PC-9 (cell line): ENCODE measurements at regions not wholly inside any gene's neighbourhood (a gene's known extent, or its start where the extent isn't known, plus 50 kb on each side); places are given as distances from the start of the nearest gene placed in this dataset.

Experiments used
- CTCF ChIP-seq: fragments of 200-600 bp; sonication (generic); conservative IDR thresholded peaks from 2 replicates; pipeline ENCODE4 v1.6.1; 2017; ENCODE audit warnings: mixed run types, antibody characterized with exemption, mild to moderate bottlenecking, moderate library complexity
- EZH2 ChIP-seq: fragments of 200-600 bp; sonication (generic); IDR thresholded peaks from 2 replicates; pipeline ENCODE4 v1.8.0; 2017; ENCODE audit warnings: antibody characterized with exemption, low read depth

- TF ChIP-seq CTCF, result no peak
- no peak for TF ChIP-seq EZH2
These were observed 386.9 kb upstream of the CNTNAP2 start for GRCh38 chr7:145729691-145730090.
